AG08396 (cell line): ENCODE measurements at regions not wholly inside any gene's neighbourhood (a gene's known extent, or its start where the extent isn't known, plus 50 kb on each side); places are given as distances from the start of the nearest gene placed in this dataset.
"Not testable (repeated sequence)": the region's sequence is repeated elsewhere in the genome, so short reads cannot be mapped to it uniquely, and the experiment has no call there.

Experiments
- DNase-seq: peaks from one replicate; pipeline ENCODE4 v3.0.0; 2012; ENCODE audit warnings: low spot score, mixed read lengths

- DNase-seq, result no peak
Observed at GRCh38 chr2:49318531-49318930, 164.2 kb upstream of the FSHR start.

- DNase-seq, result no peak
Observed at GRCh38 chr2:49309461-49309860, 155.1 kb upstream of the FSHR start.

GRCh38 chr2:49306925-49307324 is 152.6 kb upstream of the FSHR start:
- DNase-seq, result no peak

- not testable (repeated sequence) for DNase-seq
Observed at GRCh38 chr2:49298693-49299092, 144.4 kb upstream of the FSHR start.

GRCh38 chr2:49298230-49298629 is 143.9 kb upstream of the FSHR start:
- DNase-seq, result no peak

GRCh38 chr2:49296107-49296867 is 142.0 kb upstream of the FSHR start:
- DNase-seq, result no peak

- no peak for DNase-seq
Observed at GRCh38 chr2:49294225-49294624, 139.9 kb upstream of the FSHR start.

GRCh38 chr2:49291619-49292018 is 137.3 kb upstream of the FSHR start:
- DNase-seq, result no peak

GRCh38 chr2:49289711-49290110 is 135.4 kb upstream of the FSHR start:
- DNase-seq, result no peak

GRCh38 chr2:49288902-49289700 is 134.8 kb upstream of the FSHR start:
- DNase-seq, result no peak

- DNase-seq, result no peak
Observed at GRCh38 chr2:49288113-49288705, 133.9 kb upstream of the FSHR start.

GRCh38 chr2:49286726-49287125 is 132.4 kb upstream of the FSHR start:
- no peak for DNase-seq

GRCh38 chr2:49286045-49286444 is 131.7 kb upstream of the FSHR start:
- no peak for DNase-seq

GRCh38 chr2:49278561-49278960 is 124.2 kb upstream of the FSHR start:
- no peak for DNase-seq

- DNase-seq, result no peak
Observed at GRCh38 chr2:49278141-49278540, 123.8 kb upstream of the FSHR start.

- DNase-seq, result no peak
Observed at GRCh38 chr2:49271060-49271606, 116.8 kb upstream of the FSHR start.

GRCh38 chr2:49270091-49270490 is 115.8 kb upstream of the FSHR start:
- no peak for DNase-seq

- no peak for DNase-seq
Observed at GRCh38 chr2:49265471-49265870, 111.2 kb upstream of the FSHR start.

- DNase-seq, result no peak
Observed at GRCh38 chr2:49262801-49263560, 108.7 kb upstream of the FSHR start.

GRCh38 chr2:49261781-49262180 is 107.5 kb upstream of the FSHR start:
- no peak for DNase-seq

- no peak for DNase-seq
Observed at GRCh38 chr2:49260979-49261538, 106.7 kb upstream of the FSHR start.

- DNase-seq, result no peak
Observed at GRCh38 chr2:49259926-49260325, 105.6 kb upstream of the FSHR start.
